ENCODE measurements at regions not wholly inside any gene's neighbourhood (a gene's known extent, or its start where the extent isn't known, plus 50 kb on each side); places are given as distances from the start of the nearest gene placed in this dataset.
"Not testable (repeated sequence)": the region's sequence is repeated elsewhere in the genome, so short reads cannot be mapped to it uniquely, and the experiment has no call there.

GRCh38 chr20:40630099-40630498, 58.9 kb downstream of the MAFB start:
- Mint-ChIP-seq H3K4me1 (ENCODE audit: low read depth) (no peaks in the 10 kb centered on the region), H3K27me3 (ENCODE audit: insufficient read depth) (peaks cover 3% of the 10 kb centered on the region), H3K4me3 (no peak overlapping the region), H3K9me3 (peaks cover 20% of the 10 kb centered on the region), H3K27ac (no peak overlapping the region), H3K36me3 (ENCODE audit: low read depth) (no peaks in the 10 kb centered on the region; the same call in 1 of the 2 replicates)
- no peak for DNase-seq
- no peak for TF ChIP-seq CTCF (IDR thresholded peaks at IDR 0.05)

GRCh38 chr20:40628877-40629276, 60.2 kb downstream of the MAFB start:
- Mint-ChIP-seq H3K4me3 (no peak overlapping the region), H3K27ac (no peak overlapping the region), H3K9me3 (peaks cover 19% of the 10 kb centered on the region), H3K4me1 (ENCODE audit: low read depth) (no peaks in the 10 kb centered on the region), H3K27me3 (ENCODE audit: insufficient read depth) (peaks cover 3% of the 10 kb centered on the region), H3K36me3 (ENCODE audit: low read depth) (no peaks in the 10 kb centered on the region; the same call in 1 of the 2 replicates)
- no peak for TF ChIP-seq CTCF (IDR thresholded peaks at IDR 0.05)
- no peak for DNase-seq

- H3K4me1 Mint-ChIP-seq (ENCODE audit: low read depth); H3K4me3 Mint-ChIP-seq; H3K27ac Mint-ChIP-seq; H3K36me3 Mint-ChIP-seq (ENCODE audit: low read depth); DNase-seq; H3K27me3 Mint-ChIP-seq (ENCODE audit: insufficient read depth): not testable (repeated sequence)
- H3K9me3 Mint-ChIP-seq: peaks cover 21% of the 10 kb centered on the region
These were observed 70.0 kb downstream of the MAFB start for GRCh38 chr20:40619053-40619452.

GRCh38 chr20:40617594-40617993, 71.4 kb downstream of the MAFB start:
- Mint-ChIP-seq H3K9me3 (peaks cover 21% of the 10 kb centered on the region), H3K27me3 (ENCODE audit: insufficient read depth) (no peaks in the 10 kb centered on the region), H3K36me3 (ENCODE audit: low read depth) (no peaks in the 10 kb centered on the region; the same call in 1 of the 2 replicates), H3K27ac (no peak overlapping the region), H3K4me3 (no peak overlapping the region), H3K4me1 (ENCODE audit: low read depth) (no peaks in the 10 kb centered on the region)
- no peak for TF ChIP-seq CTCF (IDR thresholded peaks at IDR 0.05)
- DNase-seq: no peak

- H3K36me3 Mint-ChIP-seq (ENCODE audit: low read depth): no peaks in the 10 kb centered on the region; the same call in 1 of the 2 replicates
- TF ChIP-seq CTCF (IDR thresholded peaks at IDR 0.05): no peak
- peaks cover 27% of the 10 kb centered on the region for H3K9me3 Mint-ChIP-seq
- no peak overlapping the region for H3K4me3 Mint-ChIP-seq
- H3K27ac Mint-ChIP-seq: no peak overlapping the region
- H3K27me3 Mint-ChIP-seq (ENCODE audit: insufficient read depth): no peaks in the 10 kb centered on the region
- no peak for DNase-seq
- H3K4me1 Mint-ChIP-seq (ENCODE audit: low read depth): no peaks in the 10 kb centered on the region
These were observed 76.2 kb downstream of the MAFB start for GRCh38 chr20:40612837-40613236.

- no peaks in the 10 kb centered on the region for H3K27me3 Mint-ChIP-seq (ENCODE audit: insufficient read depth)
- no peak overlapping the region for H3K4me3 Mint-ChIP-seq
- no peak for TF ChIP-seq CTCF (IDR thresholded peaks at IDR 0.05)
- no peak for DNase-seq
- H3K36me3 Mint-ChIP-seq (ENCODE audit: low read depth): no peaks in the 10 kb centered on the region; the same call in 1 of the 2 replicates
- no peaks in the 10 kb centered on the region for H3K4me1 Mint-ChIP-seq (ENCODE audit: low read depth)
- H3K9me3 Mint-ChIP-seq: peaks cover 28% of the 10 kb centered on the region
- H3K27ac Mint-ChIP-seq: no peak overlapping the region
These were observed 76.8 kb downstream of the MAFB start for GRCh38 chr20:40612247-40612646.
